ENCODE measurements at regions not wholly inside any gene's neighbourhood (a gene's known extent, or its start where the extent isn't known, plus 50 kb on each side); places are given as distances from the start of the nearest gene placed in this dataset.

GRCh38 chr20:22099348-22099747 lies 393.9 kb downstream of the PAX1 start:
- TF ChIP-seq, protein P1, sequence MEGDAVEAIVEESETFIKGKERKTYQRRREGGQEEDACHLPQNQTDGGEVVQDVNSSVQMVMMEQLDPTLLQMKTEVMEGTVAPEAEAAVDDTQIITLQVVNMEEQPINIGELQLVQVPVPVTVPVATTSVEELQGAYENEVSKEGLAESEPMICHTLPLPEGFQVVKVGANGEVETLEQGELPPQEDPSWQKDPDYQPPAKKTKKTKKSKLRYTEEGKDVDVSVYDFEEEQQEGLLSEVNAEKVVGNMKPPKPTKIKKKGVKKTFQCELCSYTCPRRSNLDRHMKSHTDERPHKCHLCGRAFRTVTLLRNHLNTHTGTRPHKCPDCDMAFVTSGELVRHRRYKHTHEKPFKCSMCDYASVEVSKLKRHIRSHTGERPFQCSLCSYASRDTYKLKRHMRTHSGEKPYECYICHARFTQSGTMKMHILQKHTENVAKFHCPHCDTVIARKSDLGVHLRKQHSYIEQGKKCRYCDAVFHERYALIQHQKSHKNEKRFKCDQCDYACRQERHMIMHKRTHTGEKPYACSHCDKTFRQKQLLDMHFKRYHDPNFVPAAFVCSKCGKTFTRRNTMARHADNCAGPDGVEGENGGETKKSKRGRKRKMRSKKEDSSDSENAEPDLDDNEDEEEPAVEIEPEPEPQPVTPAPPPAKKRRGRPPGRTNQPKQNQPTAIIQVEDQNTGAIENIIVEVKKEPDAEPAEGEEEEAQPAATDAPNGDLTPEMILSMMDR (IDR thresholded peaks at IDR 0.05; ENCODE audit: low read depth, low read length, missing input control) = no peak
- TF ChIP-seq SP1 (IDR thresholded peaks at IDR 0.05) (no peak), EGR1 (IDR thresholded peaks at IDR 0.05; ENCODE audit: low read depth in 2 of 2) (no peak), REST (IDR thresholded peaks at IDR 0.05) (no peak), MAX (IDR thresholded peaks at IDR 0.05) (no peak), TAF1 (conservative IDR thresholded peaks at IDR 0.05) (no peak), FOXA1 (IDR thresholded peaks at IDR 0.05) (no peak), GABPA (IDR thresholded peaks at IDR 0.05 in 1 of 2, conservative IDR thresholded peaks at IDR 0.05 in 1 of 2) (no peak), YY1 (IDR thresholded peaks at IDR 0.05) (no peak)
- TF ChIP-seq, protein P2, sequence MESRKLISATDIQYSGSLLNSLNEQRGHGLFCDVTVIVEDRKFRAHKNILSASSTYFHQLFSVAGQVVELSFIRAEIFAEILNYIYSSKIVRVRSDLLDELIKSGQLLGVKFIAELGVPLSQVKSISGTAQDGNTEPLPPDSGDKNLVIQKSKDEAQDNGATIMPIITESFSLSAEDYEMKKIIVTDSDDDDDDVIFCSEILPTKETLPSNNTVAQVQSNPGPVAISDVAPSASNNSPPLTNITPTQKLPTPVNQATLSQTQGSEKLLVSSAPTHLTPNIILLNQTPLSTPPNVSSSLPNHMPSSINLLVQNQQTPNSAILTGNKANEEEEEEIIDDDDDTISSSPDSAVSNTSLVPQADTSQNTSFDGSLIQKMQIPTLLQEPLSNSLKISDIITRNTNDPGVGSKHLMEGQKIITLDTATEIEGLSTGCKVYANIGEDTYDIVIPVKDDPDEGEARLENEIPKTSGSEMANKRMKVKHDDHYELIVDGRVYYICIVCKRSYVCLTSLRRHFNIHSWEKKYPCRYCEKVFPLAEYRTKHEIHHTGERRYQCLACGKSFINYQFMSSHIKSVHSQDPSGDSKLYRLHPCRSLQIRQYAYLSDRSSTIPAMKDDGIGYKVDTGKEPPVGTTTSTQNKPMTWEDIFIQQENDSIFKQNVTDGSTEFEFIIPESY (IDR thresholded peaks at IDR 0.05) = no peak
- TF ChIP-seq, protein P3, sequence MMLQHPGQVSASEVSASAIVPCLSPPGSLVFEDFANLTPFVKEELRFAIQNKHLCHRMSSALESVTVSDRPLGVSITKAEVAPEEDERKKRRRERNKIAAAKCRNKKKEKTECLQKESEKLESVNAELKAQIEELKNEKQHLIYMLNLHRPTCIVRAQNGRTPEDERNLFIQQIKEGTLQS (IDR thresholded peaks at IDR 0.05) = no peak

All from liver (tissue), 3 donors.